ENCODE measurements at regions not wholly inside any gene's neighbourhood (a gene's known extent, or its start where the extent isn't known, plus 50 kb on each side); places are given as distances from the start of the nearest gene placed in this dataset.

GRCh38 chr16:48487287-48487686 lies 102.1 kb upstream of the SIAH1 start:
- no peak for DNase-seq

- no peak for DNase-seq
Measured at GRCh38 chr16:48481772-48482171, 96.6 kb upstream of the SIAH1 start.

GRCh38 chr16:48481211-48481610 lies 96.0 kb upstream of the SIAH1 start:
- no peak for DNase-seq

GRCh38 chr16:48479955-48480354 lies 94.7 kb upstream of the SIAH1 start:
- no peak for DNase-seq

- DNase-seq: no peak
Measured at GRCh38 chr16:48479329-48479728, 94.1 kb upstream of the SIAH1 start.

- no peak for DNase-seq
Measured at GRCh38 chr16:48478393-48478792, 93.2 kb upstream of the SIAH1 start.

GRCh38 chr16:48471435-48471834 lies 86.2 kb upstream of the SIAH1 start:
- DNase-seq: no peak

- DNase-seq: no peak
Measured at GRCh38 chr16:48462106-48462740, 77.0 kb upstream of the SIAH1 start.

GRCh38 chr16:48459167-48459566 lies 74.0 kb upstream of the SIAH1 start:
- no peak for DNase-seq

GRCh38 chr16:48454051-48454450 lies 68.8 kb upstream of the SIAH1 start:
- DNase-seq: no peak

- DNase-seq: no peak
Measured at GRCh38 chr16:48452991-48453760, 68.0 kb upstream of the SIAH1 start.

GRCh38 chr16:48451323-48451722 lies 66.1 kb upstream of the SIAH1 start:
- DNase-seq: no peak

GRCh38 chr16:48450367-48450766 lies 65.2 kb upstream of the SIAH1 start:
- DNase-seq: no peak

- DNase-seq: no peak
Measured at GRCh38 chr16:48448841-48449481, 63.7 kb upstream of the SIAH1 start.

GRCh38 chr16:48447940-48448536 lies 62.8 kb upstream of the SIAH1 start:
- no peak for DNase-seq

- no peak for DNase-seq
Measured at GRCh38 chr16:48447428-48447827, 62.2 kb upstream of the SIAH1 start.

GRCh38 chr16:48446534-48446920 lies 61.3 kb upstream of the SIAH1 start:
- DNase-seq: no peak

- no peak for DNase-seq
Measured at GRCh38 chr16:48445782-48446533, 60.7 kb upstream of the SIAH1 start.

- DNase-seq: no peak
Measured at GRCh38 chr16:48444574-48444973, 59.4 kb upstream of the SIAH1 start.

- no peak for DNase-seq
Measured at GRCh38 chr16:48442379-48442778, 57.2 kb upstream of the SIAH1 start.

GRCh38 chr16:48441863-48442279 lies 56.7 kb upstream of the SIAH1 start:
- DNase-seq: peak; percentile 81

- no peak for DNase-seq
Measured at GRCh38 chr16:48441106-48441505, 55.9 kb upstream of the SIAH1 start.

GRCh38 chr16:48438414-48438813 lies 53.2 kb upstream of the SIAH1 start:
- no peak for DNase-seq
